ENCODE measurements at regions not wholly inside any gene's neighbourhood (a gene's known extent, or its start where the extent isn't known, plus 50 kb on each side); places are given as distances from the start of the nearest gene placed in this dataset.

DNA sequence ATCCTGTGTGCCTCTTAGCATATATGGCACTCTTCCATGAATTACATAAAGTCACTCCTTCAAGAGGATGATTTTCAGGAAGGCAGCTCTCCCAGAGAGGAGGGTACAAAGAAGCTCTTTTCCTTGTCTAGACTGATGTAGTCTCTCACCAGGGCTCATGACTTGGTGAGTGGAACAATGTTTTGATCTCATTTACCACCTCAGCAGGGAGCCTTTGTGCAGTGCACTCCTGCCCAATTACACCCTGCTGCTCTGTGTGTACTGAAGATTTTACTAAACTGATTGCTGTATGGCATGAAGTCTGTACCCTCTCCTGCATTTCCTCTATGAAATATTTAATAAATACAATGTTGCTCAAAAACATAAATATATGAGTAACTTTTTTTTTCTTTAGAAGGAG lies 598.3 kb upstream of the HS3ST5 start:
- no peak for TF ChIP-seq EZH2 (IDR thresholded peaks at IDR 0.05; ENCODE audit: borderline replicate concordance, low read depth, low read length, poor library complexity, severe bottlenecking)
- TF ChIP-seq, protein P1, sequence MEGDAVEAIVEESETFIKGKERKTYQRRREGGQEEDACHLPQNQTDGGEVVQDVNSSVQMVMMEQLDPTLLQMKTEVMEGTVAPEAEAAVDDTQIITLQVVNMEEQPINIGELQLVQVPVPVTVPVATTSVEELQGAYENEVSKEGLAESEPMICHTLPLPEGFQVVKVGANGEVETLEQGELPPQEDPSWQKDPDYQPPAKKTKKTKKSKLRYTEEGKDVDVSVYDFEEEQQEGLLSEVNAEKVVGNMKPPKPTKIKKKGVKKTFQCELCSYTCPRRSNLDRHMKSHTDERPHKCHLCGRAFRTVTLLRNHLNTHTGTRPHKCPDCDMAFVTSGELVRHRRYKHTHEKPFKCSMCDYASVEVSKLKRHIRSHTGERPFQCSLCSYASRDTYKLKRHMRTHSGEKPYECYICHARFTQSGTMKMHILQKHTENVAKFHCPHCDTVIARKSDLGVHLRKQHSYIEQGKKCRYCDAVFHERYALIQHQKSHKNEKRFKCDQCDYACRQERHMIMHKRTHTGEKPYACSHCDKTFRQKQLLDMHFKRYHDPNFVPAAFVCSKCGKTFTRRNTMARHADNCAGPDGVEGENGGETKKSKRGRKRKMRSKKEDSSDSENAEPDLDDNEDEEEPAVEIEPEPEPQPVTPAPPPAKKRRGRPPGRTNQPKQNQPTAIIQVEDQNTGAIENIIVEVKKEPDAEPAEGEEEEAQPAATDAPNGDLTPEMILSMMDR (conservative IDR thresholded peaks at IDR 0.05; ENCODE audit: low read depth, low read length) = no peak
- H3K36me3 ChIP-seq (ENCODE audit: insufficient read depth, low read length, poor library complexity, severe bottlenecking) = no peaks in the 10 kb centered on the region
- no TSS peak for BruUV-seq (replicated peaks)
- no peak overlapping the region for H3K4me3 ChIP-seq (ENCODE audit: low read depth, low read length, poor library complexity, severe bottlenecking)
- H3K27ac ChIP-seq (ENCODE audit: low read depth, low read length, poor library complexity, severe bottlenecking) = no peak overlapping the region
- ChIA-PET CTCF (no interaction called here), POLR2A (ENCODE audit: low non-redundant PET) (no interaction called here)
- no peaks in the 10 kb centered on the region for H3K4me1 ChIP-seq (ENCODE audit: insufficient read depth, low read length, poor library complexity, severe bottlenecking)
- no peaks in the 10 kb centered on the region for H3K9me3 ChIP-seq (ENCODE audit: low read depth, low read length, poor library complexity, severe bottlenecking)
- peak; percentile 34 for DNase-seq (ENCODE audit: low spot score)
- intact Hi-C loops (cut with micrococcal nuclease; ENCODE audit: unreplicated experiment) = no loop called here
- H3K27me3 ChIP-seq (replicated peaks; ENCODE audit: insufficient read depth, low read depth, low read length, poor library complexity) = no peaks in the 10 kb centered on the region

DNA sequence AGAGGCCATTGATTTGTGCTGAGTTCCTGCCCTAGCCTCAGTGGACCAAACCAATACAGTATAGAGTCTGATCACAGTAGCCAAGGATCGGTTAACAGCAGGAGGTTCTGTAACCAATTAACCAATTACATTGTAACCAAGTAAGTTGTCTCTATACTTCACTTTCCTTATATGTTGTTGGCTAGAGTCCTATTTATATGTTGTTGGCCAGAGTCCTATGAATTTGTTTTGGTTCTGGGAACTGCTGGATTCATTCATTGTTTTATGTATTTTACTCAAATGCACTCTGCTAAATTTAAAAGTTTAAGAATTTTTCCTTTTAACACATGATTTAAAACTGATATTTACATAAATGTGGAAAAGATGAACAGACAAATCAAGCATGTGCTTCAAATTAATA lies 597.4 kb upstream of the HS3ST5 start:
- ChIA-PET CTCF (no interaction called here), POLR2A (ENCODE audit: low non-redundant PET) (no interaction called here)
- H3K27ac ChIP-seq (ENCODE audit: low read depth, low read length, poor library complexity, severe bottlenecking) = no peak overlapping the region
- no peaks in the 10 kb centered on the region for H3K36me3 ChIP-seq (ENCODE audit: insufficient read depth, low read length, poor library complexity, severe bottlenecking)
- intact Hi-C loops (cut with micrococcal nuclease; ENCODE audit: unreplicated experiment) = no loop called here
- no peaks in the 10 kb centered on the region for H3K4me1 ChIP-seq (ENCODE audit: insufficient read depth, low read length, poor library complexity, severe bottlenecking)
- H3K9me3 ChIP-seq (ENCODE audit: low read depth, low read length, poor library complexity, severe bottlenecking) = no peaks in the 10 kb centered on the region
- BruUV-seq (replicated peaks) = no TSS peak
- TF ChIP-seq, protein P1 (conservative IDR thresholded peaks at IDR 0.05; ENCODE audit: low read depth, low read length) = no peak
- no peak for TF ChIP-seq EZH2 (IDR thresholded peaks at IDR 0.05; ENCODE audit: borderline replicate concordance, low read depth, low read length, poor library complexity, severe bottlenecking)
- no peak for DNase-seq (ENCODE audit: low spot score)
- H3K27me3 ChIP-seq (replicated peaks; ENCODE audit: insufficient read depth, low read depth, low read length, poor library complexity) = no peaks in the 10 kb centered on the region
- H3K4me3 ChIP-seq (ENCODE audit: low read depth, low read length, poor library complexity, severe bottlenecking) = no peak overlapping the region

DNA sequence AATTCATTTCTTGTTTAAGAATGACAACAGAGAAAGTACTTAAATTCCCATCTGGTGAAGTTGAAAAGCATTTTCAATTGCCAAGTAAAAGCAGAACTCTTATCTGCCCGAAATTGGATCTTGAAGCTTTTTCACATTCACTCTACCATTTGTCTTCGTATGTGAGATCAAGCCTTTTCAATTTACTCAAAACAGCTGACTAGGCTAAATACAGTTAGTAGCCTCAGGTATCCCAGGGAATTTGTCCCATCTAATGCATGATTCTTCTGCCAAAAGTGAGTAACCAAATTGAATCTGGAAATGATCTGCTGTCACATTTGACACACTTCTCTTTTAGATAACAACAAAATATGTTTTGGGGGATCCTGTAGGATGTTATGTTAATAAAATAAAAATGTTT lies 596.8 kb upstream of the HS3ST5 start:
- Histone ChIP-seq H3K4me3 (ENCODE audit: low read depth, low read length, poor library complexity, severe bottlenecking) (no peak overlapping the region), H3K4me1 (ENCODE audit: insufficient read depth, low read length, poor library complexity, severe bottlenecking) (no peaks in the 10 kb centered on the region), H3K27ac (ENCODE audit: low read depth, low read length, poor library complexity, severe bottlenecking) (no peak overlapping the region), H3K36me3 (ENCODE audit: insufficient read depth, low read length, poor library complexity, severe bottlenecking) (no peaks in the 10 kb centered on the region), H3K27me3 (replicated peaks; ENCODE audit: insufficient read depth, low read depth, low read length, poor library complexity) (no peaks in the 10 kb centered on the region), H3K9me3 (ENCODE audit: low read depth, low read length, poor library complexity, severe bottlenecking) (no peaks in the 10 kb centered on the region)
- intact Hi-C loops (cut with micrococcal nuclease; ENCODE audit: unreplicated experiment) = no loop called here
- TF ChIP-seq EZH2 (IDR thresholded peaks at IDR 0.05; ENCODE audit: borderline replicate concordance, low read depth, low read length, poor library complexity, severe bottlenecking) = no peak
- TF ChIP-seq, protein P1 (conservative IDR thresholded peaks at IDR 0.05; ENCODE audit: low read depth, low read length) = no peak
- ChIA-PET CTCF (no interaction called here), POLR2A (ENCODE audit: low non-redundant PET) (no interaction called here)
- no TSS peak for BruUV-seq (replicated peaks)
- DNase-seq (ENCODE audit: low spot score) = no peak

All from A673 (cell line).